ENCODE measurements at regions not wholly inside any gene's neighbourhood (a gene's known extent, or its start where the extent isn't known, plus 50 kb on each side); places are given as distances from the start of the nearest gene placed in this dataset.
"Not testable (repeated sequence)": the region's sequence is repeated elsewhere in the genome, so short reads cannot be mapped to it uniquely, and the experiment has no call there.

DNA sequence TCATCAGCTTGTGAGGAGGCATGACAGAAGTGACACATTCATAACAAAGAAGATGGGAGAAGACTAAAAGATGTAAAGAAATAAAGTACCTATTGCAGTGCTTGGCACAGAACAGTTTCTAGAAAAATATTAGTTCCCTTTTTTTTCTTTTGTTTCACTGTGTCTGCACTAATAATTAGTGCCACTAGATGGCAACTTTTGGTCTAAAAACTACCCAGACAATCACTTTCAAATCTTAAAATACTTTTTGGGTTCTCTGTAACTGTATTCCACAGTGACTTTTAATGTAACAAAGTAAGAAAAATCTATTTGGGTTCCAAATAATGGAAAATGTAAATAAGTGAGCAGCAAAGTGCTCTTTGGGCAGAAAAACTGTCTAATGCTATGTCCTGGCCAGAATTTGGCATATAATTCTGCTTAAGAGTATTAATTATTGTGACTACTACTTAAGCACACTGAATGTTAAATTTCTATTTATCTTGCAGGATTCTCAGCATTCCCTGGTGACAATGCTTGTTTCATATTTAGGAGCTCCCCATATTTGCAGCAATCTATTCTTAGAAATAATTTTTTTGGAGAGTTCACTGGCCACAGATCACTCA is 134.8 kb upstream of the KIF5B start:
- ATAC-seq, result peak; percentile 75
- no peak for TF ChIP-seq CSDC2 (CRISPR knock-in tag; IDR thresholded peaks at IDR 0.05)
- TF ChIP-seq ARNTL (CRISPR knock-in tag; IDR thresholded peaks at IDR 0.05; ENCODE audit: borderline replicate concordance, low read depth), result no peak
- no peak for TF ChIP-seq ZC3H10 (CRISPR knock-in tag; IDR thresholded peaks at IDR 0.05)
- no peak for TF ChIP-seq ESRRG (CRISPR knock-in tag; IDR thresholded peaks at IDR 0.05)
- TF ChIP-seq, protein P1, sequence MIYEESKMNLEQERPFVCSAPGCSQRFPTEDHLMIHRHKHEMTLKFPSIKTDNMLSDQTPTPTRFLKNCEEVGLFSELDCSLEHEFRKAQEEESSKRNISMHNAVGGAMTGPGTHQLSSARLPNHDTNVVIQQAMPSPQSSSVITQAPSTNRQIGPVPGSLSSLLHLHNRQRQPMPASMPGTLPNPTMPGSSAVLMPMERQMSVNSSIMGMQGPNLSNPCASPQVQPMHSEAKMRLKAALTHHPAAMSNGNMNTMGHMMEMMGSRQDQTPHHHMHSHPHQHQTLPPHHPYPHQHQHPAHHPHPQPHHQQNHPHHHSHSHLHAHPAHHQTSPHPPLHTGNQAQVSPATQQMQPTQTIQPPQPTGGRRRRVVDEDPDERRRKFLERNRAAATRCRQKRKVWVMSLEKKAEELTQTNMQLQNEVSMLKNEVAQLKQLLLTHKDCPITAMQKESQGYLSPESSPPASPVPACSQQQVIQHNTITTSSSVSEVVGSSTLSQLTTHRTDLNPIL (CRISPR knock-in tag; IDR thresholded peaks at IDR 0.05; ENCODE audit: low read depth), result no peak

DNA sequence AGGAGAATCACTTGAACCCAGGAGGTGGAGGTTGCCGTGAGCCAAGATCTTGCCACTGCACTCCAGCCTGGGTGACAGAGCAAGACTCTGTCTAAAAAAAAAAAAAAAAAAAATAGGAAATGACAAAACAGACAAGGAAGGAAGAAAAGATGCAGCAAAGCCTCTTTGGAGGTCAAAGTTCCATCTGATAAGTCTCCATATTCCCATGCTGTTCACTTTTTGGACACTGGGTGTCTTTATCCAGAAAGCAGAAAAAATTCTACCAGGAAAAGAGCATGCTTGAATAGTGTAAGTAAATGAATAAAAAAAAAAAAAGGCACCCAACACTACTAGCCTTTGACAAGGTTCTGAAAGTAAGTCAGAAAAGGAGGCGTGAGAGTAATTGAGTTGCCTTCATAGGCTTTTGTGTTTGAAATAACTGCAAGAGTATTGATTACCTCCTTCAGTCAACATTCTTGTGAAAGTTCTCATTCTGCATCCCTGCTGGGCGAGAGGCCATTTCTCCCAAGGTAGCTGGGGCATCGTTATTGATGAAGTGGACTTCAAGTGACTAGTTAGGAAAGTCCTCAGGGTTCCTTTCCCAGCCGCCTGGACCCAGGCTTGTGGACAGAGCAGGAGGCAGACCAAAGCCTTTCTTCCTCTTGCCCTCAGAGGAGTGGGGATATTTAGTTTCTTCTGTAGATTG is 133.3 kb upstream of the KIF5B start:
- peak; percentile 70 for ATAC-seq

DNA sequence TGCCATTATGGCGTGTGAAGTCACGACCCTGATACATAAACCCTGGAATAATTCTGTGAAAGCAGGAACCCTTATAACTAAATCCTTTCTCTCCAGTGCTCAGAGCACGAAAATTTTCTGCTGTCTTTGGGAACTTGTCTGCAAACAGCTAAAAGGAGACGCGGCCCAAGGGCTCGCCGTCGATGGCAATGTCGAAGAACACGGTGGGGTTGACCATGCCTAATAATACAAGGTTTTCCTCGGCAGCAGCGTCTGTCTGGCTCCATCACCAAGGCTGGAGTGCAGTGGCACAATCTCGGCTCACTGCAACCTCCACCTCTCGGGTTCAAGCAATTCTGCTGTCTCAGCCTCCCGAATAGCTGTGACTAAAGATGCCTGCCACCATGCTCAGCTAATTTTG is 132.4 kb upstream of the KIF5B start:
- not testable (repeated sequence) for ATAC-seq

More for the DNA sequence above, 133.3 kb upstream of the KIF5B start:
- no peak for TF ChIP-seq TCF4 (CRISPR knock-in tag; IDR thresholded peaks at IDR 0.05; ENCODE audit: borderline replicate concordance)
- TF ChIP-seq RARB (CRISPR knock-in tag; IDR thresholded peaks at IDR 0.05), result no peak
- no peak for TF ChIP-seq PPARA (CRISPR knock-in tag; IDR thresholded peaks at IDR 0.05; ENCODE audit: borderline replicate concordance)
- TF ChIP-seq ZNF8 (CRISPR knock-in tag; IDR thresholded peaks at IDR 0.05), result no peak
- no peak for TF ChIP-seq ISL1 (CRISPR knock-in tag; IDR thresholded peaks at IDR 0.05)
- TF ChIP-seq, protein P2, sequence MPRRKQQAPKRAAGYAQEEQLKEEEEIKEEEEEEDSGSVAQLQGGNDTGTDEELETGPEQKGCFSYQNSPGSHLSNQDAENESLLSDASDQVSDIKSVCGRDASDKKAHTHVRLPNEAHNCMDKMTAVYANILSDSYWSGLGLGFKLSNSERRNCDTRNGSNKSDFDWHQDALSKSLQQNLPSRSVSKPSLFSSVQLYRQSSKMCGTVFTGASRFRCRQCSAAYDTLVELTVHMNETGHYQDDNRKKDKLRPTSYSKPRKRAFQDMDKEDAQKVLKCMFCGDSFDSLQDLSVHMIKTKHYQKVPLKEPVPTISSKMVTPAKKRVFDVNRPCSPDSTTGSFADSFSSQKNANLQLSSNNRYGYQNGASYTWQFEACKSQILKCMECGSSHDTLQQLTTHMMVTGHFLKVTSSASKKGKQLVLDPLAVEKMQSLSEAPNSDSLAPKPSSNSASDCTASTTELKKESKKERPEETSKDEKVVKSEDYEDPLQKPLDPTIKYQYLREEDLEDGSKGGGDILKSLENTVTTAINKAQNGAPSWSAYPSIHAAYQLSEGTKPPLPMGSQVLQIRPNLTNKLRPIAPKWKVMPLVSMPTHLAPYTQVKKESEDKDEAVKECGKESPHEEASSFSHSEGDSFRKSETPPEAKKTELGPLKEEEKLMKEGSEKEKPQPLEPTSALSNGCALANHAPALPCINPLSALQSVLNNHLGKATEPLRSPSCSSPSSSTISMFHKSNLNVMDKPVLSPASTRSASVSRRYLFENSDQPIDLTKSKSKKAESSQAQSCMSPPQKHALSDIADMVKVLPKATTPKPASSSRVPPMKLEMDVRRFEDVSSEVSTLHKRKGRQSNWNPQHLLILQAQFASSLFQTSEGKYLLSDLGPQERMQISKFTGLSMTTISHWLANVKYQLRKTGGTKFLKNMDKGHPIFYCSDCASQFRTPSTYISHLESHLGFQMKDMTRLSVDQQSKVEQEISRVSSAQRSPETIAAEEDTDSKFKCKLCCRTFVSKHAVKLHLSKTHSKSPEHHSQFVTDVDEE (CRISPR knock-in tag; IDR thresholded peaks at IDR 0.05), result no peak
- TF ChIP-seq ESRRG (CRISPR knock-in tag; IDR thresholded peaks at IDR 0.05), result no peak
- no peak for TF ChIP-seq OSR1 (CRISPR knock-in tag; IDR thresholded peaks at IDR 0.05)
- TF ChIP-seq SNAI2 (CRISPR knock-in tag; IDR thresholded peaks at IDR 0.05), result no peak
- no peak for TF ChIP-seq ZFP30 (CRISPR knock-in tag; IDR thresholded peaks at IDR 0.05)

DNA sequence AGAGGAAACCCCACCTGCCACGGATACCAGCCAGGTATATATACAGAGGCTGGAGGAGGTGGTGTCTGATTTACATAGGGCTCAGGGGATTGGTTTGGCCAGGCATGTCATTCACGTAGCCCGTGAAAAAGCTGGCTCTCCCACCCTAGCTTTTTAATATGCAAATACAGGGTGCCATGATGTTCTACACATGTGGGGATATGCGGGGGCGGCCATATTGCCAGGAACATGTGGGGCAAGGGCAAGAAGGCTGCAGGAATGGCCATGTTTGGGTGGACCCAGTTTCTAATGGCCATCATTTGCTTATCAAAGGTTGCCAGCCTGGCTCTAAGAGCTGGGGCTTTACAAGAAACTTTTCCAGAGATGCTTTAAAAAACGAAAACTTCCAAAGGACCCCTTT is 131.5 kb upstream of the KIF5B start:
- no peak for ATAC-seq
- TF ChIP-seq BACH2 (CRISPR knock-in tag; IDR thresholded peaks at IDR 0.05; ENCODE audit: borderline replicate concordance), result no peak
- TF ChIP-seq ZFP3 (CRISPR knock-in tag; IDR thresholded peaks at IDR 0.05), result no peak
- TF ChIP-seq ZNF565 (CRISPR knock-in tag; conservative IDR thresholded peaks at IDR 0.05; ENCODE audit: low read depth), result no peak
- TF ChIP-seq, protein P3, sequence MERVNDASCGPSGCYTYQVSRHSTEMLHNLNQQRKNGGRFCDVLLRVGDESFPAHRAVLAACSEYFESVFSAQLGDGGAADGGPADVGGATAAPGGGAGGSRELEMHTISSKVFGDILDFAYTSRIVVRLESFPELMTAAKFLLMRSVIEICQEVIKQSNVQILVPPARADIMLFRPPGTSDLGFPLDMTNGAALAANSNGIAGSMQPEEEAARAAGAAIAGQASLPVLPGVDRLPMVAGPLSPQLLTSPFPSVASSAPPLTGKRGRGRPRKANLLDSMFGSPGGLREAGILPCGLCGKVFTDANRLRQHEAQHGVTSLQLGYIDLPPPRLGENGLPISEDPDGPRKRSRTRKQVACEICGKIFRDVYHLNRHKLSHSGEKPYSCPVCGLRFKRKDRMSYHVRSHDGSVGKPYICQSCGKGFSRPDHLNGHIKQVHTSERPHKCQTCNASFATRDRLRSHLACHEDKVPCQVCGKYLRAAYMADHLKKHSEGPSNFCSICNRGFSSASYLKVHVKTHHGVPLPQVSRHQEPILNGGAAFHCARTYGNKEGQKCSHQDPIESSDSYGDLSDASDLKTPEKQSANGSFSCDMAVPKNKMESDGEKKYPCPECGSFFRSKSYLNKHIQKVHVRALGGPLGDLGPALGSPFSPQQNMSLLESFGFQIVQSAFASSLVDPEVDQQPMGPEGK (CRISPR knock-in tag; IDR thresholded peaks at IDR 0.05; ENCODE audit: borderline replicate concordance), result no peak
- no peak for TF ChIP-seq ZNF8 (CRISPR knock-in tag; IDR thresholded peaks at IDR 0.05)
- TF ChIP-seq ARNTL (CRISPR knock-in tag; IDR thresholded peaks at IDR 0.05; ENCODE audit: borderline replicate concordance, low read depth), result no peak
- TF ChIP-seq, protein P1 (CRISPR knock-in tag; IDR thresholded peaks at IDR 0.05; ENCODE audit: low read depth), result no peak
- TF ChIP-seq, protein P2 (CRISPR knock-in tag; IDR thresholded peaks at IDR 0.05), result no peak
- no peak for TF ChIP-seq SNAI2 (CRISPR knock-in tag; IDR thresholded peaks at IDR 0.05)
- TF ChIP-seq OSR1 (CRISPR knock-in tag; IDR thresholded peaks at IDR 0.05), result no peak

DNA sequence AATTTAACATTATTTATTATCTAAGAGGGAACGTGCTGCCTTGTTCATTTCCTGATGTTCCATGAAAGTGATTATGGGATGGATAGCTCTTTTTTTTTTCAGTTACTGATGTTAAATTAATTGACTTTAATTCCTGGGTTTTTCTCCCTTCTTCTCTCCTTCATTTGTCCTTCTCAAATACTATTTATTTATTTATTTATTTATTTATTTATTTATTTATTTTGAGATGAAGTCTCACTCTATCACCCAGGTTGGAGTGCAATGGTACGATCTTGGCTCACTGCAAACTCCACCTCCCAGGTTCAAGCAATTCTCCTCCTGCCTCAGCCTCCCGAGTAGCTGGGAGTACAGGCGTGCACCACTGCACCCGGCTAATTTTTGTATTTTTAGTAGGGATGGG is 127.4 kb upstream of the KIF5B start:
- ATAC-seq, result not testable (repeated sequence)

Data from SK-N-SH treated with all-trans-retinoic acid at 6 μM for 48 hours (cell line).